ENCODE measurements at regions not wholly inside any gene's neighbourhood (a gene's known extent, or its start where the extent isn't known, plus 50 kb on each side); places are given as distances from the start of the nearest gene placed in this dataset.

DNA sequence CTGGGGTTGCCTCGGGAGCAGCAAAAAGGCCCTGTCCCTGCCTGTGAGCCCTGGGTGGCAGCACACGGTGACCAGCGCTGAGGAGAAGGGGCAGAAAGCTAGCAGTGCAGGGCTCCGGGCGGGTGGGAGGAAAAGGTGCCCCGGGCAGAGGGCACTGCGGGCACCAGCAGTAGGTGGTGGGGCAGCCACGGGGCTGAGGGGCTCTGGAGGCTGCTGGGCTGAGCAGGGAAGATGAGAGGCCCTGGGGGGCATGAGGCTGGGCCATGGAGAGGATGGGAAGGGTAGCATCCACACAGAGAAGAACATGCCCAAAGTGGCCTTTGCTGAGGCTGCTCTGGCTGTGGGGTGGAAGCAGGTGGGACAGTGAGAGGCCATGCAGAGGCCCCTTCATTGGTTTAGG, 67.5 kb upstream of the NKX1-1 start:
- Histone ChIP-seq H3K9ac (ENCODE audit: low read length) (no peak overlapping the region), H4K20me1 (ENCODE audit: insufficient read depth, low read length) (no peaks in the 10 kb centered on the region), H2AFZ (ENCODE audit: low read length) (no peak overlapping the region), H3K4me3 (ENCODE audit: low read depth, low read length, poor library complexity, severe bottlenecking) (no peak overlapping the region), H3K27me3 (ENCODE audit: insufficient read depth, low read length) (no peaks in the 10 kb centered on the region), H3K36me3 (ENCODE audit: insufficient read depth, low read length) (no peaks in the 10 kb centered on the region), H3K4me2 (ENCODE audit: low read length) (no peak overlapping the region), H3K9me3 (ENCODE audit: low read length) (no peaks in the 10 kb centered on the region), H3K9me2 (ENCODE audit: low read depth, low read length) (no peaks in the 10 kb centered on the region), H3K27ac (ENCODE audit: low read depth, low read length, poor library complexity, severe bottlenecking) (no peak overlapping the region), H3K79me2 (ENCODE audit: insufficient read depth, low read length) (no peaks in the 10 kb centered on the region), H3F3A (ENCODE audit: insufficient read depth, low read length) (no peaks in the 10 kb centered on the region), H3K4me1 (ENCODE audit: insufficient read depth, low read length, severe bottlenecking) (no peaks in the 10 kb centered on the region)
- TF ChIP-seq EZH2 (IDR thresholded peaks at IDR 0.05; ENCODE audit: borderline replicate concordance, low read length): no peak
- TF ChIP-seq, protein P1, sequence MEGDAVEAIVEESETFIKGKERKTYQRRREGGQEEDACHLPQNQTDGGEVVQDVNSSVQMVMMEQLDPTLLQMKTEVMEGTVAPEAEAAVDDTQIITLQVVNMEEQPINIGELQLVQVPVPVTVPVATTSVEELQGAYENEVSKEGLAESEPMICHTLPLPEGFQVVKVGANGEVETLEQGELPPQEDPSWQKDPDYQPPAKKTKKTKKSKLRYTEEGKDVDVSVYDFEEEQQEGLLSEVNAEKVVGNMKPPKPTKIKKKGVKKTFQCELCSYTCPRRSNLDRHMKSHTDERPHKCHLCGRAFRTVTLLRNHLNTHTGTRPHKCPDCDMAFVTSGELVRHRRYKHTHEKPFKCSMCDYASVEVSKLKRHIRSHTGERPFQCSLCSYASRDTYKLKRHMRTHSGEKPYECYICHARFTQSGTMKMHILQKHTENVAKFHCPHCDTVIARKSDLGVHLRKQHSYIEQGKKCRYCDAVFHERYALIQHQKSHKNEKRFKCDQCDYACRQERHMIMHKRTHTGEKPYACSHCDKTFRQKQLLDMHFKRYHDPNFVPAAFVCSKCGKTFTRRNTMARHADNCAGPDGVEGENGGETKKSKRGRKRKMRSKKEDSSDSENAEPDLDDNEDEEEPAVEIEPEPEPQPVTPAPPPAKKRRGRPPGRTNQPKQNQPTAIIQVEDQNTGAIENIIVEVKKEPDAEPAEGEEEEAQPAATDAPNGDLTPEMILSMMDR (IDR thresholded peaks at IDR 0.05; ENCODE audit: low read length): no peak

DNA sequence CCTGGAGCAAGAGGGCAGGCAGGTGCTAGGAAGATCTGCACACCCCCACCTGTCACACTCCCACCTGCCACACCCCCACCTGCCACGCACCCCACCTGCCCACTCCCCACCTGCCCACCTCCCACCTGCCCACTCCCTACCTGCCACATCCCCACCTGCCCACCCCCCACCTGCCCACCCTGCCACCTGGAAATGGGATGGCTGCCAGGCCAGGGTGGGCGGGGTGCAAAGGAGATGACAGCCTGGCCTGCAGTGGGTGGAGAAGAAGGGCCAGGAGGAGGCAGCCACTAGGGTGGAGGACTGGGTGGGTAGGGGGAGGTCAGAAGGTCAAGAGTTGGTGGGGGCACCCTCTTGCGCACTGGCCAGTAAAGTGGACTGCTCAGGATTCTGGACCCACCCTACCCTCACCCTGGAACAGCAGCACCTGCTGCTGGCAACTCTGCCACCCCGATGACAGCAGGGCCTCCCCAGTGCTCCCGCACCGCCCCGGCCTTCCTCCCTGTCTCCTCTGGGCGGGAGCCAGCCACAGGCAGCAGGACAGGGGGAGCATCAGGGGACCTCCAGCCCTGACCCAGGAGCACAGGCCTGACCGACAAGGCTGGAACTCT, 66.8 kb upstream of the NKX1-1 start:
- H3K4me2 ChIP-seq (ENCODE audit: low read length): no peak overlapping the region
- no peaks in the 10 kb centered on the region for H3K9me3 ChIP-seq (ENCODE audit: low read length)
- H3K4me3 ChIP-seq (ENCODE audit: low read depth, low read length, poor library complexity, severe bottlenecking): no peak overlapping the region
- no peaks in the 10 kb centered on the region for H3K79me2 ChIP-seq (ENCODE audit: insufficient read depth, low read length)
- no peak overlapping the region for H2AFZ ChIP-seq (ENCODE audit: low read length)
- no peak for TF ChIP-seq EZH2 (IDR thresholded peaks at IDR 0.05; ENCODE audit: borderline replicate concordance, low read length)
- TF ChIP-seq, protein P1 (IDR thresholded peaks at IDR 0.05; ENCODE audit: low read length): no peak
- no peaks in the 10 kb centered on the region for H3K27me3 ChIP-seq (ENCODE audit: insufficient read depth, low read length)
- H3K36me3 ChIP-seq (ENCODE audit: insufficient read depth, low read length): no peaks in the 10 kb centered on the region
- no peak overlapping the region for H3K27ac ChIP-seq (ENCODE audit: low read depth, low read length, poor library complexity, severe bottlenecking)
- H3K9ac ChIP-seq (ENCODE audit: low read length): no peak overlapping the region
- no peaks in the 10 kb centered on the region for H4K20me1 ChIP-seq (ENCODE audit: insufficient read depth, low read length)
- no peaks in the 10 kb centered on the region for H3F3A ChIP-seq (ENCODE audit: insufficient read depth, low read length)
- H3K4me1 ChIP-seq (ENCODE audit: insufficient read depth, low read length, severe bottlenecking): no peaks in the 10 kb centered on the region
- no peaks in the 10 kb centered on the region for H3K9me2 ChIP-seq (ENCODE audit: low read depth, low read length)

DNA sequence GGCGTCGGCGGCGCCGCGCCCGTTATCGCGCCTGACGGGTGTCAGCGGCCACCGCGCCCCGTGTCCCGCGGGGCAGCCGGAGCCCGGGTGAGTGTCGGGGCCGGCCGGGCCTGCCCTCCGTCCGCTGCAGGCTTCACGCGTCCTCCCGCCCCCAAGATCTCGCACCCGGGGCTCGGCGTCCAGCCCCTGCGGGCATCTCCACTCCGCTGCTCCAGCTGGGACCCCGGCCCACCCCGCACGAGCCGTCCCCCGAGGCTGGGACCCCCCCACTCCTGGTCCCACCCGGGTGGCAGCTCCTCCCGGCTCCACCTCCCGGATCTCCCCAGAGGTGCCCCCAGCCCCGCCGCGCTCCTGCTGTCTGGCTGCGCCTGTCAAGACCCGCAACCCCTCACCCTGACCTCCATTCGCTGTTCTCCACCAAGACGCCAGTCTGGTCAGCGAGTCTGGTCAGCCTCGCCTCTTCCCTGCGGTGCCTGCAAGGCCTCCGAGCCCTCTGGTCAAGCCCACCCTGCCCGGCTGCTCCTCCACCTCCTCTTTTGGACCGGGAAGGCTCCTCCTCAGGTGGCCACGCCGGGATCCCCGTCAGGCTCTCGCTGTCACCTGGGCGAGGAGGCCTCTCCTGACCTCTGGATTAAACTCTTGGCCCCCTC, 66.0 kb upstream of the NKX1-1 start:
- Histone ChIP-seq H3K4me2 (ENCODE audit: low read length) (no peak overlapping the region), H2AFZ (ENCODE audit: low read length) (no peak overlapping the region), H3K79me2 (ENCODE audit: insufficient read depth, low read length) (no peaks in the 10 kb centered on the region), H3K27me3 (ENCODE audit: insufficient read depth, low read length) (no peaks in the 10 kb centered on the region), H4K20me1 (ENCODE audit: insufficient read depth, low read length) (no peaks in the 10 kb centered on the region), H3K36me3 (ENCODE audit: insufficient read depth, low read length) (no peaks in the 10 kb centered on the region), H3K4me3 (ENCODE audit: low read depth, low read length, poor library complexity, severe bottlenecking) (no peak overlapping the region), H3K4me1 (ENCODE audit: insufficient read depth, low read length, severe bottlenecking) (no peaks in the 10 kb centered on the region), H3F3A (ENCODE audit: insufficient read depth, low read length) (no peaks in the 10 kb centered on the region), H3K9me3 (ENCODE audit: low read length) (no peaks in the 10 kb centered on the region), H3K9me2 (ENCODE audit: low read depth, low read length) (no peaks in the 10 kb centered on the region), H3K9ac (ENCODE audit: low read length) (no peak overlapping the region), H3K27ac (ENCODE audit: low read depth, low read length, poor library complexity, severe bottlenecking) (no peak overlapping the region)
- TF ChIP-seq, protein P1 (IDR thresholded peaks at IDR 0.05; ENCODE audit: low read length): no peak
- no peak for TF ChIP-seq EZH2 (IDR thresholded peaks at IDR 0.05; ENCODE audit: borderline replicate concordance, low read length)
